Trophoblast cell (in vitro differentiated cells and primary cell): ENCODE measurements at regions not wholly inside any gene's neighbourhood (a gene's known extent, or its start where the extent isn't known, plus 50 kb on each side); places are given as distances from the start of the nearest gene placed in this dataset.
A peak's percentile ranks its signal among the peaks of the same experiment; 100 is the strongest.

ENCODE experiments used
- DNase-seq, 2 donors: peaks; one replicate each; pipeline ENCODE4 v3.0.0-alpha.2; 2016
- H2AFZ ChIP-seq: 2 replicates; pipeline ENCODE4 v1.6.1; 2013; ENCODE audit warnings: low read length, moderate library complexity, mild to moderate bottlenecking; ENCODE audit not compliant: insufficient read depth, poor library complexity
- H2AK5ac ChIP-seq: 2 replicates; pipeline ENCODE4 v1.6.1; 2013; ENCODE audit warnings: mild to moderate bottlenecking, low read length
- H2BK120ac ChIP-seq: 2 replicates; pipeline ENCODE4 v1.6.1; 2013; ENCODE audit warnings: low read length, mild to moderate bottlenecking, moderate library complexity; ENCODE audit not compliant: insufficient read depth, poor library complexity
- H2BK12ac ChIP-seq: 2 replicates; pipeline ENCODE4 v1.6.1; 2013; ENCODE audit warnings: mild to moderate bottlenecking, low read length, moderate library complexity
- H2BK5ac ChIP-seq: 2 replicates; pipeline ENCODE4 v1.6.1; 2013; ENCODE audit warnings: low read length, low read depth, moderate library complexity, mild to moderate bottlenecking; ENCODE audit not compliant: poor library complexity
- H3K14ac ChIP-seq: 2 replicates; pipeline ENCODE4 v1.6.1; 2013; ENCODE audit warnings: mild to moderate bottlenecking, low read length
- H3K18ac ChIP-seq: 2 replicates; pipeline ENCODE4 v1.6.1; 2013; ENCODE audit warnings: mild to moderate bottlenecking, low read length
- H3K23ac ChIP-seq: 2 replicates; pipeline ENCODE4 v1.6.1; 2013; ENCODE audit warnings: low read length
- H3K27ac ChIP-seq: 2 replicates; pipeline ENCODE4 v1.5.1; 2013; ENCODE audit warnings: low read depth, mild to moderate bottlenecking, inconsistent platforms, low read length, moderate library complexity
- H3K27me3 ChIP-seq: 2 replicates; pipeline ENCODE4 v1.6.1; 2013; ENCODE audit warnings: inconsistent platforms, mild to moderate bottlenecking, low read length, moderate library complexity; ENCODE audit not compliant: insufficient read depth
- H3K36me3 ChIP-seq, 2 experiments: 1 replicate in 1 of 2; 2 replicates in 1 of 2; pipeline ENCODE4 v1.6.1; 2013; ENCODE audit warnings: low read length in 2 of 2, mild to moderate bottlenecking in 2 of 2, moderate library complexity in 1 of 2; ENCODE audit not compliant: insufficient read depth in 2 of 2, control insufficient read depth in 1 of 2
- H3K4ac ChIP-seq: 2 replicates; pipeline ENCODE4 v1.6.1; 2013; ENCODE audit warnings: low read depth, mild to moderate bottlenecking, low read length, moderate library complexity
- H3K4me1 ChIP-seq, 2 experiments: 1 replicate in 1 of 2; 2 replicates in 1 of 2; pipeline ENCODE4 v1.6.1; 2013; ENCODE audit warnings: low read length in 2 of 2, mild to moderate bottlenecking in 2 of 2, moderate library complexity in 1 of 2; ENCODE audit not compliant: insufficient read depth in 2 of 2, control insufficient read depth in 1 of 2
- H3K4me2 ChIP-seq: 2 replicates; pipeline ENCODE4 v1.6.1; 2013; ENCODE audit warnings: inconsistent platforms, mild to moderate bottlenecking, low read length, moderate library complexity
- H3K4me3 ChIP-seq: 2 replicates; pipeline ENCODE4 v1.5.1; 2013; ENCODE audit warnings: mild to moderate bottlenecking, low read depth, low read length, inconsistent platforms
- H3K79me1 ChIP-seq: one replicate; pipeline ENCODE4 v1.6.1; 2013; ENCODE audit warnings: low read length
- H3K79me2 ChIP-seq: 2 replicates; pipeline ENCODE4 v1.6.1; 2013; ENCODE audit warnings: low read length, mild to moderate bottlenecking; ENCODE audit not compliant: control insufficient read depth, insufficient read depth, poor library complexity
- H3K9ac ChIP-seq: 2 replicates; pipeline ENCODE4 v1.6.1; 2013; ENCODE audit warnings: mild to moderate bottlenecking, low read length
- H3K9me3 ChIP-seq: 2 replicates; pipeline ENCODE4 v1.6.1; 2013; ENCODE audit warnings: low read depth, mild to moderate bottlenecking, control low read depth, inconsistent platforms, low read length; ENCODE audit not compliant: insufficient read depth
- H4K12ac ChIP-seq: 2 replicates; pipeline ENCODE4 v1.6.1; 2013; ENCODE audit warnings: low read depth, mild to moderate bottlenecking, low read length, moderate library complexity
- H4K8ac ChIP-seq: 2 replicates; pipeline ENCODE4 v1.6.1; 2013; ENCODE audit warnings: low read depth, mild to moderate bottlenecking, low read length, moderate library complexity
- H4K91ac ChIP-seq: one replicate; pipeline ENCODE4 v1.6.1; 2013; ENCODE audit warnings: low read depth, mild to moderate bottlenecking, low read length, moderate library complexity
- WGBS: extraction: QIAGEN DNeasy Blood & Tissue Kit; methylation state at CpG from one replicate; pipeline ENCODE4 v1.1.7; 2013; ENCODE audit warnings: missing lambda C conversion rate; ENCODE audit not compliant: insufficient read length, insufficient coverage; ENCODE audit errors: extremely low coverage; 5-methylcytosine and 5-hydroxymethylcytosine counted together

DNA sequence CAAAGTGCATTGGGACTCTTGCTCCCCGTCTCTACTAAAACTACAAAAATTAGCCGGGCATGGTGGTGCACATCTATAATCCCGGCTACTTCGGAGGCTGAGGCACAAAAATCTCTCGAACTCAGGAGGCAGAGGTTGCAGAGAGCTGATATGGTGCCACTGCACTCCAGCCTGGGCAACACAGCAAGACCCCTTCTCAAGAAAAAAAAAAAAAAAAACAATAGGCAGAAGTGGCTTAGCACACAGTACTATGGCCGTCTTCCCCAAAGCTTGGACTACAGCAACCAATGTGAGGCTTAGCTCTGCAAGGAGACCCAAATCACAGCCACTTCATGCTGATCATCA lies 162.8 kb upstream of the PRDX4 start:
- WGBS = no CpG with 5 or more reads among the region's 6 CpGs
- no peak overlapping the region for H2AFZ ChIP-seq

DNA sequence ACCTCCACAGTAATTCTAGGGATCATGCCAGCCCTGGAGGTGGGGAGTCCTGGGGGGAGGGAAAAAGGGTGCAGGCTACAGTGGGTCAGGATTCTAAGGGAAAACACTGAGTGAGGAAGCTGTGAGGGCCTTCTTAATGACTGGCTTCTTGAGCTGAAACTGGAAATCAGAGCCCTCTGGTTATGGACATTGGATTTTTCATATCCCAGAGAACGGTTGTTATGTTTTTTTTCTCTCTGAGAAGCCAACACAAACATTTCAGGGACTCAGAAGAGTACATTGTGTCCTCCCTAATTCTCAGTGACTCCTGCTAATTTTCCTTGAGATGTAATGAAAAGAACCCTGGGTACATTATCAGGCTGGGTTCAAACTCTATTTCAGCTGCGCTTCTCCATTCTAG lies 162.4 kb upstream of the PRDX4 start:
- no peaks in the 10 kb centered on the region for H3K36me3 ChIP-seq
- H3K27me3 ChIP-seq = no peaks in the 10 kb centered on the region
- H2BK12ac ChIP-seq = peak overlapping the region; percentile 69
- H3K27ac ChIP-seq = peak overlapping the region; percentile 71
- WGBS = no CpG with 5 or more reads among the region's 2 CpGs
- H4K91ac ChIP-seq = peak overlapping the region; percentile 88
- H3K79me1 ChIP-seq = no peaks in the 10 kb centered on the region
- H3K14ac ChIP-seq = peak overlapping the region; percentile 48
- H4K8ac ChIP-seq = no peak overlapping the region
- H3K18ac ChIP-seq = no peak overlapping the region
- no peak overlapping the region for H2AFZ ChIP-seq
- no peak overlapping the region for H3K23ac ChIP-seq
- peak overlapping the region; percentile 87 for H2BK120ac ChIP-seq
- no peak overlapping the region for H3K4me3 ChIP-seq
- H3K4ac ChIP-seq = no peak overlapping the region
- H3K9ac ChIP-seq = no peak overlapping the region
- no peaks in the 10 kb centered on the region for H3K79me2 ChIP-seq
- peak overlapping the region; percentile 79 for H2BK5ac ChIP-seq
- no peaks in the 10 kb centered on the region for H3K9me3 ChIP-seq
- DNase-seq = no peak
- peaks cover 7 to 8% of the 10 kb centered on the region in 2 experiments for H3K4me1 ChIP-seq
- H3K4me2 ChIP-seq = no peak overlapping the region
- H4K12ac ChIP-seq = no peak overlapping the region
- no peak overlapping the region for H2AK5ac ChIP-seq

More for the DNA sequence above, 162.8 kb upstream of the PRDX4 start:
- Histone ChIP-seq H3K27ac (peak overlapping the region; percentile 71), H3K14ac (peak overlapping the region; percentile 48), H3K9ac (no peak overlapping the region), H3K4me3 (no peak overlapping the region), H3K4me2 (no peak overlapping the region), H4K8ac (no peak overlapping the region), H3K9me3 (no peaks in the 10 kb centered on the region), H3K79me2 (no peaks in the 10 kb centered on the region), H3K4ac (no peak overlapping the region), H3K4me1 (peaks cover 7 to 8% of the 10 kb centered on the region in 2 experiments), H2BK12ac (peak overlapping the region; percentile 69), H4K91ac (peak overlapping the region; percentile 88), H2BK5ac (peak overlapping the region; percentile 79), H3K18ac (no peak overlapping the region), H3K23ac (no peak overlapping the region), H3K27me3 (no peaks in the 10 kb centered on the region), H3K36me3 (no peaks in the 10 kb centered on the region), H2BK120ac (peak overlapping the region; percentile 87), H4K12ac (no peak overlapping the region), H3K79me1 (no peaks in the 10 kb centered on the region), H2AK5ac (no peak overlapping the region)
- DNase-seq = no peak

DNA sequence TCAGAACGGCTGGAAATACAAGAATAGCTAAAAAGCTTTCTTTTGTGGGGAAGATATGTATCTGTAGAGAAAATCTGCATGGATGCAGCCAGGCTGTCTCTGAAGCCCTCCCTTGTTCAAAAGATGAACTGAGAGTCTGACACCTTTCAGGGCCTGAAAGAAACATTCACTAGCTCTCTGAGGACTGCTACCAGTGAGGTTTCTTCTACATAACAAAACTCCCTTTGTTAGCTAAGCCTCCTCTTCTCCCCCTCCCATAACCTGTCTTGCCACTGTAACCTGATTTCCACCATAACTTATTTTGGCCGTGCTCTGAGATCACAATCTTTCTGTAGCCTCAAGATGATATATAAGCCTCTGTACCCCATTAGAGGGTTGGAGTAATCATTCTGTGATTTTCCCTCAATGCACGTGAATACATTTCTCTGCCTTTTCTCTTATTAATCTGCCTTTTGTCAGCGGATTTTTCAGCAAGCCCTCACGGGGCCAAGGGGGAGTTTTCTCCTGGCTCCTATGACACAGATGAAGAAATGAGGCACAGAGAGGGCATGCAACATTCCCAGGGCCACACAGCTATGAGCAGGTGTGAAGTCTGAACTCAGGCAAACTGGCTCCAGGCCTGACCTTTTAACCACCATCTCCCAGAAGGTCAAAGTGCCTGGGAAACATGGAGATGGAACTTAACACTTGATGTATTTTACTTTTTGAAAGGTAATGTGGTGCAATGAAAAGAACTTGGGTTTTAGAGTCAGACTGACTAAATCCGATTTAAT lies 161.6 kb upstream of the PRDX4 start:
- no peak overlapping the region for H3K14ac ChIP-seq
- no peaks in the 10 kb centered on the region for H3K79me2 ChIP-seq
- no peak overlapping the region for H3K4me3 ChIP-seq
- H3K4ac ChIP-seq = no peak overlapping the region
- H4K91ac ChIP-seq = no peak overlapping the region
- no peak overlapping the region for H2AK5ac ChIP-seq
- no peak overlapping the region for H4K12ac ChIP-seq
- no peak overlapping the region for H4K8ac ChIP-seq
- no peaks in the 10 kb centered on the region for H3K79me1 ChIP-seq
- H2BK120ac ChIP-seq = no peak overlapping the region
- WGBS = no CpG with 5 or more reads among the region's 6 CpGs
- no peak overlapping the region for H2BK5ac ChIP-seq
- H2AFZ ChIP-seq = no peak overlapping the region
- H3K18ac ChIP-seq = no peak overlapping the region
- H3K4me1 ChIP-seq = peaks cover 7 to 8% of the 10 kb centered on the region in 2 experiments
- H3K27ac ChIP-seq = no peak overlapping the region
- no peak for DNase-seq
- no peaks in the 10 kb centered on the region for H3K36me3 ChIP-seq
- H3K27me3 ChIP-seq = no peaks in the 10 kb centered on the region
- H3K9me3 ChIP-seq = no peaks in the 10 kb centered on the region
- no peak overlapping the region for H3K4me2 ChIP-seq
- H3K9ac ChIP-seq = no peak overlapping the region
- H2BK12ac ChIP-seq = no peak overlapping the region
- H3K23ac ChIP-seq = no peak overlapping the region

DNA sequence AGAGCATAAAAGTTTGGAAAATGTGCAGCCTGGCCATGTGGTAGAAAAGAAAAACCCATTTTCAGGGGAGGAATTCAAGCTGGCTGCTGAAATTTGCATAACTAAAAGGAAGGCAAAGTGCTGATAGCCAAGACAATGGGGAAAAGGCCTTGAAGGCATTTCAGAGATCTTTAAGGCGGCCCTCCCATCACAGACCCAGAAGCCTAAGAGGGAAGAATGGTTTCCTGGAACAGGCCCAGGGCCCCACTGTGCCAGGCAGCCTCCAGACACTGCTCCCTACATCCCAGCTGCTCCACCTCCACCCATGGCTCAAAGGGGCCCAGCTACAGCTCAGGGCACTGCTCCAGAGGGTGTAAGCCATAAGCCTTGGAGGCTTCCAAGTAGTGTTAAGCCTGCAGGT lies 158.0 kb upstream of the PRDX4 start:
- Histone ChIP-seq H2AFZ (no peak overlapping the region), H3K79me2 (no peaks in the 10 kb centered on the region), H4K12ac (no peak overlapping the region), H3K27me3 (no peaks in the 10 kb centered on the region), H3K36me3 (no peaks in the 10 kb centered on the region), H3K4ac (no peak overlapping the region), H2AK5ac (no peak overlapping the region), H3K4me3 (no peak overlapping the region), H3K9me3 (no peaks in the 10 kb centered on the region), H3K79me1 (no peaks in the 10 kb centered on the region), H3K4me2 (no peak overlapping the region), H2BK5ac (no peak overlapping the region), H2BK120ac (no peak overlapping the region), H3K14ac (no peak overlapping the region), H4K91ac (no peak overlapping the region), H3K9ac (no peak overlapping the region), H4K8ac (no peak overlapping the region), H3K4me1 (peaks cover 7 to 8% of the 10 kb centered on the region in 2 experiments), H3K23ac (no peak overlapping the region), H3K18ac (no peak overlapping the region), H2BK12ac (no peak overlapping the region), H3K27ac (no peak overlapping the region)
- WGBS = no CpG with 5 or more reads among the region's 1 CpG
- DNase-seq = no peak
